GM19035 (cell line): ENCODE measurements at regions not wholly inside any gene's neighbourhood (a gene's known extent, or its start where the extent isn't known, plus 50 kb on each side); places are given as distances from the start of the nearest gene placed in this dataset.
"Not testable (repeated sequence)": the region's sequence is repeated elsewhere in the genome, so short reads cannot be mapped to it uniquely, and the experiment has no call there.

Source experiments
- ATAC-seq: cut with Tn5 transposase; IDR thresholded peaks from one replicate; pipeline ENCODE4 v1.9.1; 2021; ENCODE audit not compliant: unreplicated experiment

- no peak for ATAC-seq
Observed at GRCh38 chr4:42824278-42824977, 68.1 kb upstream of the GRXCR1 start.

GRCh38 chr4:42821230-42821629 lies 71.3 kb upstream of the GRXCR1 start:
- no peak for ATAC-seq

DNA sequence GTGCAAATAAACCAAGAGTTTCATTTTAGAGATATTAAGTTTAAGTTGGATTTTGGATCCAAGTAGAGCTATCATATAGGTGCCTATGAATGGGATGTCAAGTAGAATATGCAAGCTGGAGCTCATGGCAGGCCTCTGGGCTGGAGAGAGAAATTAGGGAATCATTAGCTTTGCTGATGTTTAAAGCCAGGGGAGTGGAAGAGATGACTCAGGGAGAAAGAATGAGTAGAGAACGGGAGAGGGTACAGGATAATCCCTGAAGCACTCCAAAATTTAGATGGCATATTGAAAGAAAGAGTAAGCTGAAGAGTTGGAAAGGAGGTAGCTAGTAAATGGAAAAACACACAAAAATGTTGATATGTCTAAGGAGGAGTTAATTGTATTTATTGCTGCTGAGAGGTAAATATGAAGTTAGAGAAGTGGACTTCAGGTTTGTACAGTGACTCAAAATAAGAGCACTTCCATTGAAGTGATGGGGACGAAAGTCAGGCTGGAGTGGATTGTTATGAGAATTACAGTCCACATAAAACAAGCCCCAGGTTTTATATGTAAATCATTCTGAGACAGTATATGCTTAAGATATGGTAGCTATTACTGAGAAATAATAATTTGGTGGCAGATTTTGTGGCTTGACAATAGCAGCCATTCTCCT lies 72.5 kb upstream of the GRXCR1 start:
- no peak for ATAC-seq

DNA sequence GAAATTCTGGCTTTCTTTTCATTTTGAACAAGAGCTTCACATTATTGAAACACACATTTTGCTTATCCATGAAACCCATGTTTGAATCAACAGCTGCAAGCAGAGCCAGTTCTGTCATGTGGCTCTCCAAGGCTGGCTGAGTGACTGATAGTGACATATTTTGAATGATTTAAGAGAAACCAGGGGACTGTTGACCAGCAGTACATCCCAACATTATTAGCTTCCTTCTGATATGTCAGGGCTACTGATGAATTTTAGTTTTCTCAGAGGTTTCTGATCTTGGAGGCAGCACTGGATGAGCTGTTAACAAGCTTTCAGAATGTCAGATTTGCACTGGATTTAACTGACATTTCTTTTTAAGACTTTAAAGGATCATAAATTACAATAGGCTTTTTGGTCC lies 74.6 kb upstream of the GRXCR1 start:
- ATAC-seq: peak; percentile 12

DNA sequence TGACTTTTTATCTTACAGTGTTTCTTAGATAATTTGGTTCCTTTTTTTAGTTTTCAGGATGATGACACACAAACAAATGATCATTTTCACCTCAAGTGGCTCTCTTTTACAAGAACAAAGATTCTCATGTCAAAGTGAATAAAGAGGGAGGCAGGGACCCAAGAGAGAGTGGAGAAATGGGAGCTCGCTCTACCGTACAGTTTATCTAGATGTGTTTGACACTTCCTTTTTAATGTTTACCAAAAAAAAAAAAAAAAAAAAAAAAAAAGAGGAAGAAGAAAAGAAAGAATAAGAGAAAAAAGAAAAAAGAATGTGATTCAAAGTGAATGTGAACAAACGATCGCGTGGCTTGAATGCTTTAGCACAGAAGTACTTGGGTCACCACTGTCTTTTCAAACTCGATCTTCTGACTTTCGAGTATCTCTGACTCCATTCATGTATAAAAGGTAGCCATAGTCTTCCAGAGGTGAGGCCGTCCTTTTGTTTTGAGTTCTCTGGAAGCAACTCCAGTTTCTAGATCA lies 75.6 kb upstream of the GRXCR1 start:
- ATAC-seq: no peak

GRCh38 chr4:42816189-42816879 lies 76.2 kb upstream of the GRXCR1 start:
- no peak for ATAC-seq

DNA sequence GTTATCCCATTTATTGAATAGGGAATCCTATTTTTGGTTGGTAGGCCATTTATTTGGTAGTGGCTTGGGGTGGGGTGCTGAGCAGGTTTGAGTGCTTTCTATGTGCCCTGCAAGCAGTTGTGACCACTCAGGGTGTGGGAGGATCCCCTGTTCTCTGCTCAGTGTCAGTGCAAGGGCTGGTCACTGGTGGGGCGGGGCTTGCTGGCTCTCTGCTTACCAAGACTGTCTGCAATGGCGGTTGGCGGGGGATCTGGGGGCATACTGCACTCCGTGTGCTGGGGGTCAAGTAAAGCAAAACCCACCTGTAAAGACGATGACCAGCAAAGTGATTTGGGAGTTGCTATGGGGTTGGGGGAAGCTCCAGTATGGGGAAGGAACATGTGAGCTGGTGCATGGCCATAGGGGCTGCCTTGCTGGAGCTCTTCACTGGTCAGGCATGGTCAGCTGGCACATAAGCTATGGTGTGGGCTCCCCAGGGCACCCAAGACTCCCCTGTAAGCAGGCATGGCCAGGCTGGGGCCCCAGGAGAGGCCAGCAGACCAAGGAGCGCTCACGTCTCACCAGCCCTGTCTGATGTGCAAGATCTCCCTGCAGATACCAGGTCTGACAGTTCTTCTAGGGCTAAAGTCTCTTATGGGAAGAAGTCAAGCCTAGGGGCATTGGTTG lies 83.0 kb upstream of the GRXCR1 start:
- ATAC-seq: no peak

DNA sequence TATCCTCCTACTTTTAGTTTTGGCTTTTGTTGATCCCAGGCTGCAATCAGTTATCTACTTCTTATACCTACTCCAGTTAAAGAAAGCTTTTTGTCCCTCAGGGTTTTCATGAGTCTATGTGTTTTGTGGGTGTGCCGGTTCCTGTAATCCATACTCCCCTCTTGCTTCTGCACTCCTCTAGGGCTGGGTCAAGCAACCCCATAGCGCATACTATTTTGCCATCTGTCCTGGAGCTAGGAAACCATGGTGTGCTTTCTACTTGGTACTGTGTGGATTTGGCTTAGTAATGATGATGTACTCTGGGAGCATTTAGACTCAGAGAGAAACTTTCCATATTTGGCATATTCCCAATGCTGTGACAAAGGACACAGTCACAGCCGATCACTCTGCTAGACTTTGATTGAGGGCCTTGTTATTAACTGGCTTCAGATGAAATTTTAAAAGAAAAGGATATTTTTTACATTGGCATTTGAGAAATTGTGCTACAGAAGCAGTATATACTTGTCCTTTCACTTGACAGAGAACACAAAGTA lies 86.1 kb upstream of the GRXCR1 start:
- ATAC-seq: no peak

- ATAC-seq: no peak
Observed at GRCh38 chr4:42789041-42789567, 103.4 kb upstream of the GRXCR1 start.

GRCh38 chr4:42787079-42787463 lies 105.4 kb upstream of the GRXCR1 start:
- no peak for ATAC-seq

DNA sequence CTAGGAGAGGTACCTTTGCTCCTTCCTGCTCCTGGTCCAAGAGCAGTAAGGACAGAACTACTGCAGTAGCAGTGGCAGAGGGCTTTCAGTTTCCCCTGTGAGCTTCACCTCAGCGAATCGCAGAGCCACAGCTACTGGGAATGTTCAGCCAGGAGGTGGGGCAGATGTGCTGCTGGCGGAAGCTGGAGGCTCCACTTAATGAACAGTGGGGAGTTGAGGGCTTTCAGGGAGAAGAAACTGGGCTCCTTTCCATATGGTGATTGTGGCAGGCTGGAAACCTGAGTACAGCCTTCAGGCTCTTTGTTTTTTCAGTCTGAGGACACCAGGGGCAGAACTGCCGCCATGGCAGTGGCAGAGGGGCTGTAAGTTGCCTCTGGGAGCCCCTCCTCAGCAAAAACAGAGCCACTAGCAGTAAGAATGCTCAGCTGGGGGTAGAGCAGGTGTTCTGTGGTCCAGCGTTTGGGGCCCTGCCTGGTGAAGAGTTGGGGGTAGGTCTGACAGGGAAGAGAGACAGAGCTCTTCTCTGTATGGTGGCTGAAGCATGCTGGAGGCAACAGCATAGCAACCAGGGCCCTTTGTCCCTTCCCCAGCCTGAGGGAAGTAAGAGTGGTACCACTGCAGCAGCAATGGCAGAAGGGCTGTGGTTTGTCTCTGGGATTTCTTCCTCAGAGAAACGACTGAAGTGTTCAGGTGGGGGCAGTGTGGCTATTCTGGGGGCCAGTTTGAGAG lies 106.0 kb upstream of the GRXCR1 start:
- ATAC-seq: no peak

DNA sequence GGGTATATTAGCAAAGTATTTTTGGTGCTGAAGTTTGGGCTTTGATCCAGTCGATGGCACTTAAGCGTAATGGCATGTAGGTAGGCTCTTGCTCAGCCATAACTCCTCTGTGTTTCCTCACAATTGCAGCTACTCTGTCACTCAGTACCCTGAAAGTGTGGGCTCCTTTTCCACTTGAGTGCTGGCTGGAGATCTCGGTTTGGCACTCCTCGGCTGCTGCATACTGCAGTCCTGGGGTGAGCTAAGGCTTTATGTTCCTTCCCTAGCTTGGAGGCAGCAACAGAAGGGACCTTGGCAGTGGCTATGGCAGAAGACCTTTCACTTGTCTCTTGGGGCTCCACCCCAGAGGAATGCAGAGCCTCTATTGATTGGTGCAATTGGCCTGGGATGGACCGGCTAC lies 106.7 kb upstream of the GRXCR1 start:
- no peak for ATAC-seq

DNA sequence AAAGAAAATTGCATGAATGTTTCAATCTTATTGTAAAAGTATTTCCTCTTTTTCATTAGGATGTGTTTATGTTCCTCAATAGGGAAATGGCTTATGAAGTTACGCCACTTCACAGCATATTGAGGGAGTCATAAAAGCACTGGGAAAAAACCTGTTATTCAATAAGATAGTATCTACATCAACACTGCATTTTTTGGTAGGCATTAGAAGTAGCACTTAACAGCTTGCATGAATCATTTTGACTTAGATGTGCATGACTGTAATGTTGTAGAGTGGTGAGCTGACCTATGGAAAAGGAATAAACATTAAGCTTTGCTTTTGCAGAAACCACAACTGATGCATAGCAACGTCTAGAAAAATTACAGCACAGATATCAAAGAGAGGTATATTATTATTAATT lies 111.2 kb upstream of the GRXCR1 start:
- ATAC-seq: no peak

GRCh38 chr4:42778349-42778748 lies 114.2 kb upstream of the GRXCR1 start:
- no peak for ATAC-seq

- ATAC-seq: peak; percentile 55
Observed at GRCh38 chr4:42768125-42768748, 111.3 kb upstream of the ATP8A1 start.

DNA sequence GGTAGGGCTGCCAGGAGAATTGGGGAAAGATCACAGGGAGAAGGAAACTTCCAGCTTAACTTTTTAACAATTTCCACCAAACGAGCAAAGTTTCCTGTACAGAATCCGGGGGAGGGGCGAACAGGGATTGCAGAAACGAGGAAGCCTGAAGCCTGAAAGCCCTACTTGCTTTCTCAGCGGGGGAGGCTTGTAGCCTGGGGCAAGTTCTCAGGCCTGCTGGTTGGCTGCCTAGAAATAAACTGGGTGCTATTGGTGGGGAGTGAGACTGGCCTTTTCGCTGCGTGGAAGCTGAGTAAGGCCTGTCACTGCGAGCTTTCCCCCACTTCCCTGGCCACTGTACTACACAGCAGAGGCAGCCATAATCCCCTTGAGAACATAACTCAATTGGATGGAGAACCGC lies 110.8 kb upstream of the ATP8A1 start:
- ATAC-seq: no peak

- no peak for ATAC-seq
Observed at GRCh38 chr4:42761804-42762203, 104.9 kb upstream of the ATP8A1 start.

GRCh38 chr4:42754965-42755364 lies 98.1 kb upstream of the ATP8A1 start:
- ATAC-seq: not testable (repeated sequence)

- no peak for ATAC-seq
Observed at GRCh38 chr4:42751587-42751986, 94.7 kb upstream of the ATP8A1 start.

- no peak for ATAC-seq
Observed at GRCh38 chr4:42750856-42751255, 94.0 kb upstream of the ATP8A1 start.
